PC-3 (cell line): ENCODE measurements at regions not wholly inside any gene's neighbourhood (a gene's known extent, or its start where the extent isn't known, plus 50 kb on each side); places are given as distances from the start of the nearest gene placed in this dataset.

ENCODE experiments used
- CTCF ChIP-seq: fragments of 300-600 bp; sonication (generic); conservative IDR thresholded peaks from 2 replicates; pipeline ENCODE4 v1.5.1; 2017; ENCODE audit warnings: antibody characterized with exemption, low read depth, mild to moderate bottlenecking, low read length
- EZH2 ChIP-seq: fragments of 300-600 bp; sonication (generic); IDR thresholded peaks from one replicate; pipeline ENCODE4 v1.6.1; 2017; ENCODE audit warnings: antibody characterized with exemption, mild to moderate bottlenecking, low read length; ENCODE audit not compliant: unreplicated experiment

- TF ChIP-seq CTCF: no peak
- no peak for TF ChIP-seq EZH2
Measured at GRCh38 chr14:54140551-54140950, 183.9 kb upstream of the BMP4 start.
